ENCODE measurements at regions not wholly inside any gene's neighbourhood (a gene's known extent, or its start where the extent isn't known, plus 50 kb on each side); places are given as distances from the start of the nearest gene placed in this dataset.

DNA sequence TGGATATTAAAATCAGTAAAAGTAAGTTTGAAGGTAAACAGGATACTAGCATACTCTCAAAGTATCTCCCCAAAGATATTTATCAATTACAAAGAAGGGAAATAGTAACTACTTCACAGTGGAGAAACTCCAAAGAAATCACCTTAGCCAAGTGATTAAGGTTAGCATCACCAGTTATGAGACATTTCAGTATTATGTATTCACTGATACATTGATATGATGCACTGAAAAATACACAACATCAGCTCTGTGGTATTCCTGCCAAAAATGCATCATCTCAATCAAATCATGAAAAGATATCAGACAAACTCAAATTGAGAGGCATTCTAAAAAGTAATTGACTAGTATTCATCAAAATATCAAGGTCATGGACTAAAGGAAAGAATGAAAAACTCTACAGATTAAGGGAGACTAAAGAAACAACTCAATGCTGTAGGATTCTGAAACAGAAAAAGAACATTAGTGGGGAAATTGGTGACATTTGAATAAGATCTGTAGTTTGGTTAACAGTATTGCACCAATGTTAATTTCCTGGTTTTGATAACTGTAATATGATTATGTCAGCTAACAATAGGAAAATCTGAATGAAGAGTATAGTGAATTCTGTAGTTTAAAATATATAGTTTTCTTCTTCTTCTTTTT, 215.4 kb downstream of the UACA start (continued):
- TF ChIP-seq SP2 (IDR thresholded peaks at IDR 0.05; ENCODE audit: low read length) (no peak), TAF1 (IDR thresholded peaks at IDR 0.05; ENCODE audit: low read depth, low read length) (no peak), POU5F1 (IDR thresholded peaks at IDR 0.05; ENCODE audit: low read depth, low read length) (no peak), BRCA1 (IDR thresholded peaks at IDR 0.05; ENCODE audit: low read depth, low read length) (no peak)
- TF ChIP-seq, protein P1, sequence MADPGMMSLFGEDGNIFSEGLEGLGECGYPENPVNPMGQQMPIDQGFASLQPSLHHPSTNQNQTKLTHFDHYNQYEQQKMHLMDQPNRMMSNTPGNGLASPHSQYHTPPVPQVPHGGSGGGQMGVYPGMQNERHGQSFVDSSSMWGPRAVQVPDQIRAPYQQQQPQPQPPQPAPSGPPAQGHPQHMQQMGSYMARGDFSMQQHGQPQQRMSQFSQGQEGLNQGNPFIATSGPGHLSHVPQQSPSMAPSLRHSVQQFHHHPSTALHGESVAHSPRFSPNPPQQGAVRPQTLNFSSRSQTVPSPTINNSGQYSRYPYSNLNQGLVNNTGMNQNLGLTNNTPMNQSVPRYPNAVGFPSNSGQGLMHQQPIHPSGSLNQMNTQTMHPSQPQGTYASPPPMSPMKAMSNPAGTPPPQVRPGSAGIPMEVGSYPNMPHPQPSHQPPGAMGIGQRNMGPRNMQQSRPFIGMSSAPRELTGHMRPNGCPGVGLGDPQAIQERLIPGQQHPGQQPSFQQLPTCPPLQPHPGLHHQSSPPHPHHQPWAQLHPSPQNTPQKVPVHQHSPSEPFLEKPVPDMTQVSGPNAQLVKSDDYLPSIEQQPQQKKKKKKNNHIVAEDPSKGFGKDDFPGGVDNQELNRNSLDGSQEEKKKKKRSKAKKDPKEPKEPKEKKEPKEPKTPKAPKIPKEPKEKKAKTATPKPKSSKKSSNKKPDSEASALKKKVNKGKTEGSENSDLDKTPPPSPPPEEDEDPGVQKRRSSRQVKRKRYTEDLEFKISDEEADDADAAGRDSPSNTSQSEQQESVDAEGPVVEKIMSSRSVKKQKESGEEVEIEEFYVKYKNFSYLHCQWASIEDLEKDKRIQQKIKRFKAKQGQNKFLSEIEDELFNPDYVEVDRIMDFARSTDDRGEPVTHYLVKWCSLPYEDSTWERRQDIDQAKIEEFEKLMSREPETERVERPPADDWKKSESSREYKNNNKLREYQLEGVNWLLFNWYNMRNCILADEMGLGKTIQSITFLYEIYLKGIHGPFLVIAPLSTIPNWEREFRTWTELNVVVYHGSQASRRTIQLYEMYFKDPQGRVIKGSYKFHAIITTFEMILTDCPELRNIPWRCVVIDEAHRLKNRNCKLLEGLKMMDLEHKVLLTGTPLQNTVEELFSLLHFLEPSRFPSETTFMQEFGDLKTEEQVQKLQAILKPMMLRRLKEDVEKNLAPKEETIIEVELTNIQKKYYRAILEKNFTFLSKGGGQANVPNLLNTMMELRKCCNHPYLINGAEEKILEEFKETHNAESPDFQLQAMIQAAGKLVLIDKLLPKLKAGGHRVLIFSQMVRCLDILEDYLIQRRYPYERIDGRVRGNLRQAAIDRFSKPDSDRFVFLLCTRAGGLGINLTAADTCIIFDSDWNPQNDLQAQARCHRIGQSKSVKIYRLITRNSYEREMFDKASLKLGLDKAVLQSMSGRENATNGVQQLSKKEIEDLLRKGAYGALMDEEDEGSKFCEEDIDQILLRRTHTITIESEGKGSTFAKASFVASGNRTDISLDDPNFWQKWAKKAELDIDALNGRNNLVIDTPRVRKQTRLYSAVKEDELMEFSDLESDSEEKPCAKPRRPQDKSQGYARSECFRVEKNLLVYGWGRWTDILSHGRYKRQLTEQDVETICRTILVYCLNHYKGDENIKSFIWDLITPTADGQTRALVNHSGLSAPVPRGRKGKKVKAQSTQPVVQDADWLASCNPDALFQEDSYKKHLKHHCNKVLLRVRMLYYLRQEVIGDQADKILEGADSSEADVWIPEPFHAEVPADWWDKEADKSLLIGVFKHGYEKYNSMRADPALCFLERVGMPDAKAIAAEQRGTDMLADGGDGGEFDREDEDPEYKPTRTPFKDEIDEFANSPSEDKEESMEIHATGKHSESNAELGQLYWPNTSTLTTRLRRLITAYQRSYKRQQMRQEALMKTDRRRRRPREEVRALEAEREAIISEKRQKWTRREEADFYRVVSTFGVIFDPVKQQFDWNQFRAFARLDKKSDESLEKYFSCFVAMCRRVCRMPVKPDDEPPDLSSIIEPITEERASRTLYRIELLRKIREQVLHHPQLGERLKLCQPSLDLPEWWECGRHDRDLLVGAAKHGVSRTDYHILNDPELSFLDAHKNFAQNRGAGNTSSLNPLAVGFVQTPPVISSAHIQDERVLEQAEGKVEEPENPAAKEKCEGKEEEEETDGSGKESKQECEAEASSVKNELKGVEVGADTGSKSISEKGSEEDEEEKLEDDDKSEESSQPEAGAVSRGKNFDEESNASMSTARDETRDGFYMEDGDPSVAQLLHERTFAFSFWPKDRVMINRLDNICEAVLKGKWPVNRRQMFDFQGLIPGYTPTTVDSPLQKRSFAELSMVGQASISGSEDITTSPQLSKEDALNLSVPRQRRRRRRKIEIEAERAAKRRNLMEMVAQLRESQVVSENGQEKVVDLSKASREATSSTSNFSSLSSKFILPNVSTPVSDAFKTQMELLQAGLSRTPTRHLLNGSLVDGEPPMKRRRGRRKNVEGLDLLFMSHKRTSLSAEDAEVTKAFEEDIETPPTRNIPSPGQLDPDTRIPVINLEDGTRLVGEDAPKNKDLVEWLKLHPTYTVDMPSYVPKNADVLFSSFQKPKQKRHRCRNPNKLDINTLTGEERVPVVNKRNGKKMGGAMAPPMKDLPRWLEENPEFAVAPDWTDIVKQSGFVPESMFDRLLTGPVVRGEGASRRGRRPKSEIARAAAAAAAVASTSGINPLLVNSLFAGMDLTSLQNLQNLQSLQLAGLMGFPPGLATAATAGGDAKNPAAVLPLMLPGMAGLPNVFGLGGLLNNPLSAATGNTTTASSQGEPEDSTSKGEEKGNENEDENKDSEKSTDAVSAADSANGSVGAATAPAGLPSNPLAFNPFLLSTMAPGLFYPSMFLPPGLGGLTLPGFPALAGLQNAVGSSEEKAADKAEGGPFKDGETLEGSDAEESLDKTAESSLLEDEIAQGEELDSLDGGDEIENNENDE (IDR thresholded peaks at IDR 0.05; ENCODE audit: insufficient replicate concordance, low read length): no peak

Measured in H1 (cell line).